Fibroblast of lung (primary cell): ENCODE measurements at regions not wholly inside any gene's neighbourhood (a gene's known extent, or its start where the extent isn't known, plus 50 kb on each side); places are given as distances from the start of the nearest gene placed in this dataset.

Experiments
- EZH2 ChIP-seq: IDR thresholded peaks from 2 replicates; pipeline ENCODE4 v1.5.1; 2012; ENCODE audit warnings: low read length, control low read depth, mild to moderate bottlenecking; ENCODE audit errors: missing control alignments
- TF ChIP-seq, protein P1 (sequence below), 2 donors: IDR thresholded peaks in 1 of 2; conservative IDR thresholded peaks in 1 of 2; 1 replicate in 1 of 2; 2 replicates in 1 of 2; pipeline ENCODE4 v1.5.1; 2011 to 2012; ENCODE audit warnings: low read length in 2 of 2, control low read depth in 1 of 2, inconsistent platforms in 1 of 2, low read depth in 1 of 2, mild to moderate bottlenecking in 1 of 2

GRCh38 chr9:28301281-28301680 is 728.0 kb upstream of the C9orf72 start:
- TF ChIP-seq, protein P1, sequence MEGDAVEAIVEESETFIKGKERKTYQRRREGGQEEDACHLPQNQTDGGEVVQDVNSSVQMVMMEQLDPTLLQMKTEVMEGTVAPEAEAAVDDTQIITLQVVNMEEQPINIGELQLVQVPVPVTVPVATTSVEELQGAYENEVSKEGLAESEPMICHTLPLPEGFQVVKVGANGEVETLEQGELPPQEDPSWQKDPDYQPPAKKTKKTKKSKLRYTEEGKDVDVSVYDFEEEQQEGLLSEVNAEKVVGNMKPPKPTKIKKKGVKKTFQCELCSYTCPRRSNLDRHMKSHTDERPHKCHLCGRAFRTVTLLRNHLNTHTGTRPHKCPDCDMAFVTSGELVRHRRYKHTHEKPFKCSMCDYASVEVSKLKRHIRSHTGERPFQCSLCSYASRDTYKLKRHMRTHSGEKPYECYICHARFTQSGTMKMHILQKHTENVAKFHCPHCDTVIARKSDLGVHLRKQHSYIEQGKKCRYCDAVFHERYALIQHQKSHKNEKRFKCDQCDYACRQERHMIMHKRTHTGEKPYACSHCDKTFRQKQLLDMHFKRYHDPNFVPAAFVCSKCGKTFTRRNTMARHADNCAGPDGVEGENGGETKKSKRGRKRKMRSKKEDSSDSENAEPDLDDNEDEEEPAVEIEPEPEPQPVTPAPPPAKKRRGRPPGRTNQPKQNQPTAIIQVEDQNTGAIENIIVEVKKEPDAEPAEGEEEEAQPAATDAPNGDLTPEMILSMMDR (conservative IDR thresholded peaks at IDR 0.05 in 1 of 2, IDR thresholded peaks at IDR 0.05 in 1 of 2; ENCODE audit: low read depth in 1 of 2, low read length in 2 of 2), result no peak
- TF ChIP-seq EZH2, result no peak
